ENCODE measurements at regions not wholly inside any gene's neighbourhood (a gene's known extent, or its start where the extent isn't known, plus 50 kb on each side); places are given as distances from the start of the nearest gene placed in this dataset.

- TF ChIP-seq CTCF (IDR thresholded peaks at IDR 0.05; ENCODE audit: low read depth, low read length) = no peak
- no peak overlapping the region for H3K4me3 ChIP-seq (ENCODE audit: low read depth, low read length)
These were observed 207.5 kb upstream of the RTL1 start for GRCh38 chr14:101110729-101111619.

GRCh38 chr14:101111620-101112290 lies 208.2 kb upstream of the RTL1 start:
- no peak overlapping the region for H3K4me3 ChIP-seq (ENCODE audit: low read depth, low read length)
- TF ChIP-seq CTCF (IDR thresholded peaks at IDR 0.05; ENCODE audit: low read depth, low read length) = no peak

GRCh38 chr14:101112351-101113107 lies 209.0 kb upstream of the RTL1 start:
- no peak for TF ChIP-seq CTCF (IDR thresholded peaks at IDR 0.05; ENCODE audit: low read depth, low read length)
- H3K4me3 ChIP-seq (ENCODE audit: low read depth, low read length) = no peak overlapping the region

- H3K4me3 ChIP-seq (ENCODE audit: low read depth, low read length) = no peak overlapping the region
- no peak for TF ChIP-seq CTCF (IDR thresholded peaks at IDR 0.05; ENCODE audit: low read depth, low read length)
These were observed 209.6 kb upstream of the RTL1 start for GRCh38 chr14:101113108-101113612.

GRCh38 chr14:101113835-101114725 lies 210.6 kb upstream of the RTL1 start:
- no peak for TF ChIP-seq CTCF (IDR thresholded peaks at IDR 0.05; ENCODE audit: low read depth, low read length)
- no peak overlapping the region for H3K4me3 ChIP-seq (ENCODE audit: low read depth, low read length)

- no peak for TF ChIP-seq CTCF (IDR thresholded peaks at IDR 0.05; ENCODE audit: low read depth, low read length)
- no peak overlapping the region for H3K4me3 ChIP-seq (ENCODE audit: low read depth, low read length)
These were observed 211.4 kb upstream of the RTL1 start for GRCh38 chr14:101114726-101115515.
